GM12873 (cell line): ENCODE measurements at regions not wholly inside any gene's neighbourhood (a gene's known extent, or its start where the extent isn't known, plus 50 kb on each side); places are given as distances from the start of the nearest gene placed in this dataset.

Experiments used
- TF ChIP-seq, protein P1 (sequence below): IDR thresholded peaks from 2 replicates; pipeline ENCODE4 v1.5.1; 2012; ENCODE audit warnings: low read depth, mild to moderate bottlenecking, moderate library complexity, low read length, control low read depth; ENCODE audit not compliant: insufficient read depth; ENCODE audit errors: missing control alignments

DNA sequence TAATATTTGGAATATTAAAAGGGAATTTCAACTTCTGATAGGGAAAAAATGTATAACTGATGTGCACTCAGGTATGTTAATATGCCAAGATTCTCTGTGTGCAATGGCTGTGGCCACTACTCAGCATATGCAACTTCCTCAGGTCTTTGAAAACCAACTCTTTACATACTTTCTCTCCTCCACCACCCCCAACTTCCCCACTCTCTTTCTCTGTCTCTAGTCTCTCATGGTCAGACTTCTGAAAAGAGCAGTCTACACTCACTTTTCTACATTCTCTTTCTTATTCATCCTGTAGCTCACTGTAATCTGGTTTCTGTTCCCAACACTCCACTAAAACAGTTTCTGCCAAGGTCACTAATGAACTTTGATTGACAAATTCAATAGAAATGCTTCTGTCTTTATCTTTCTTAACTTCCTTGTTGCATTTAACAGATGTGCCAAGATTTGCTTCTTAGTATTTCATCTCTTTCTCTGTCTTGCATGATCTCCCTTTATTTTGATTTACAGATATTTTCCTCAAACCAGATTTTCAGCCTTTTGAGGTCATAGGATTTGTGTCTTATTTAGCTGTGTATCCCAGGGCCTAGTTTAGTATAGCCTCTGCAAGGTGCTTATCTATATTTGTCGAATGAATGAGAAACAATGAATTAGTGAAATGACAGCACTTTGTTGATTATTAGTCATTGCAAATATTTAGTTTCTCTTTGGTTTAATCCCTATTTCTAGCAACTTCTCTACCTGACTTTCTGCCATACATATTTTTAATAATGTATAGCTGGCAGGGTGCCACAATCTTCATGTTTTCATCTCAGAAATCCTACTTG, 168.9 kb downstream of the LMO4 start:
- TF ChIP-seq, protein P1, sequence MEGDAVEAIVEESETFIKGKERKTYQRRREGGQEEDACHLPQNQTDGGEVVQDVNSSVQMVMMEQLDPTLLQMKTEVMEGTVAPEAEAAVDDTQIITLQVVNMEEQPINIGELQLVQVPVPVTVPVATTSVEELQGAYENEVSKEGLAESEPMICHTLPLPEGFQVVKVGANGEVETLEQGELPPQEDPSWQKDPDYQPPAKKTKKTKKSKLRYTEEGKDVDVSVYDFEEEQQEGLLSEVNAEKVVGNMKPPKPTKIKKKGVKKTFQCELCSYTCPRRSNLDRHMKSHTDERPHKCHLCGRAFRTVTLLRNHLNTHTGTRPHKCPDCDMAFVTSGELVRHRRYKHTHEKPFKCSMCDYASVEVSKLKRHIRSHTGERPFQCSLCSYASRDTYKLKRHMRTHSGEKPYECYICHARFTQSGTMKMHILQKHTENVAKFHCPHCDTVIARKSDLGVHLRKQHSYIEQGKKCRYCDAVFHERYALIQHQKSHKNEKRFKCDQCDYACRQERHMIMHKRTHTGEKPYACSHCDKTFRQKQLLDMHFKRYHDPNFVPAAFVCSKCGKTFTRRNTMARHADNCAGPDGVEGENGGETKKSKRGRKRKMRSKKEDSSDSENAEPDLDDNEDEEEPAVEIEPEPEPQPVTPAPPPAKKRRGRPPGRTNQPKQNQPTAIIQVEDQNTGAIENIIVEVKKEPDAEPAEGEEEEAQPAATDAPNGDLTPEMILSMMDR: no peak

DNA sequence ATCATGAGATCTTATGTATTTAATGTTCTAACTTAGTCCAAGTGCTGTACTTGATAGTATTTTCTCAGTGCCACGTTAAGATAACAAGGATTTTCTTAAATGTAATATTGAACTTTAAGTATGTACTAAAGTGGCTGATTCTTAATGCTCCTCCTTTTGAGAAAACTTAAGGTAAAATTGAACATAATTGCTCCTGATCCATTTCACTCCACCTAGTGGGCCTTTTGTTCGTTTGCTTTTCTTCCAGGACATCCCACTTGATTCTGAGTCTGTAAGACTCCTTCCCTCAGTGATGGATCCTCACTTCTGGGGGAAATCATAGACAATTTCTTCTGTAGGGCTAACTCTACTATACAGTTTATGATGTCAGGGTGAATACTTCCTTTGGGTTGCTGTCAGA, 173.1 kb downstream of the LMO4 start:
- TF ChIP-seq, protein P1: no peak

DNA sequence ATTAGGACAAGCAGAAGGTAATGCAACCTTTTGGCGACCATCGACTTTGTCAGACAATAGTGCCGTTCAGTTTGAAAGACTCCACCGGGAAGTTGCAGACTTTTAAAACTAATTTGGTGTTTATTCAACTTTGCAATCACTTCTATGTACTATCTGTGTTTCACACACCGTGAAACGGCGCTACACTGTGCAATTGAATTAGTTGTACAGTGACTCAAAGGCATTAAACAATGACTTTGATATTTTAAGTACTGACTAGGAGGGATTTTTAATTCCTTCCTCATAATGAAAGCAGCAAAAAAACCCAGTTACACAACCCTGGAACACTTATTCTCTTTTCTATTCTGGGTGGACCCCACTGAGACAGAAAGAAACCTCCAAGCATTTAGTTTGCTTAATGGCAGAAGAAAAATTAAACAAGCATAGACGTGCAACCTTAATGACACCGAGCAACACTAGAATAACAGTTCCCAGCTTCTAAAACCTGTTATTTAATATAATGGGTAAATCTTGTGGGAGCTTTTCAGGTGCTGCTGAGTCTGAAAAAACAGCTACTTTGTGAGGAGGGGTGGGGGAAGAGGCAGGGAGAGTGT, 176.8 kb downstream of the LMO4 start:
- TF ChIP-seq, protein P1: no peak

DNA sequence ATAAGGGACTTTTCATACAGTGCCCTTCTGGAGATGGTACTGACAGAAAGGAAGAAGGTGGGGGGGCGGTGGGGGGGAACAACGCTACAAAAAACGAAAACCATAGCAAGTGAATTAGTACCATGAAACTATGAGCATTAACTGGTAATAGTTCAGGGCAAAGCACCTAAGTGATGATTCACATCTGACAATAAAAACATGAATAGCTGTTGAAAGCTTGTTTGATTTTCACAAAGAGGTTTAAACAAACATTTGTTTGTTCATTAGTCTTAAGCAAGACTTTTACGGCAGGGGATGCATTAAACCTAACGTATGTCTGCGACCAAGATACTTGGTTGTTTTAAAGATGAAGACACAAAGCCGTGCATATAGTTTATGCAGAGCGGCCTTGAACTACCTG, 177.5 kb downstream of the LMO4 start:
- TF ChIP-seq, protein P1: no peak

DNA sequence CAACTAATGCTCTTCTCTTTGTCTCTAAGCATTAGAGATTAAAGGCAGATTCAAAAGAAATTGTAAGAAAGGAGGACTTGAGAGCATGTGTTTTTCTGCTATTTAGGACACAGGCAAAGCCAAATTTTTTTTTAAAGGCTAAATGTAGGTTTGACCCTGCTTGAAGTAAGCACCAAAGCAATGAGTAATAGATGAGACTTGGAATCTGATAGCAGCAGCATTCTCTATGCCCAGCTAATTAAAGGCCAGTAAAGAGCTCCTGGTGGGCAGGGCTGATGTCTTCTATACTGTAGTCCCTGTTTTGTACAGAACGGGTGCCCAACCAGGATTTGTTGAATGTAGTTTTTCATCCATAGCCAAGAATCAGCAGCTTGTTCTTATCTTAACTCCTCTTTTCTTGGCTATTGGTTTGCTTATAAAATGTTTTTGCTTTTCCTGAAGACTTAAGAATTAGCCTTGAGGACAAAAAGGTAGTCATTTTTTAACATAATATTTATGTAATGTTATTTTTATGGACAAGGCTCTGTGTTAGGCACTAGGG, 179.6 kb downstream of the LMO4 start:
- TF ChIP-seq, protein P1: no peak

DNA sequence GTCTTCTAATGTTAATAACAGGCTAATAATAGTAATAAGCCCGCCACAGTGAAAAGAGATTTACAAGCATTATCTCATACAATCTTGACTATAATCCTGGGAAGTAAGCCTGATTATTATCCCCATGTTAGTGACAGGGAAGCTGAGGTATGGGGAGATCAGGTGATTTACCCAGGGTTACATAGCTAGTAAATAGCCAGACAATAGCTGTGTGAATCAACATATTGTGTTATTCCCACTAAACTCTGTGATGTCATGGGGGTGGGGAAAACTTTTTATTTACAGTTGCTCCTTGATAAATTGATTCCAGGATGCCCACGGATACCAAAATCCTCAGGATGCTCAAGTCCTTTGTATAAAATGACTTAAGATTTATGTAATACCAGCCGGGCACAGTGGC, 181.9 kb downstream of the LMO4 start:
- TF ChIP-seq, protein P1: no peak

DNA sequence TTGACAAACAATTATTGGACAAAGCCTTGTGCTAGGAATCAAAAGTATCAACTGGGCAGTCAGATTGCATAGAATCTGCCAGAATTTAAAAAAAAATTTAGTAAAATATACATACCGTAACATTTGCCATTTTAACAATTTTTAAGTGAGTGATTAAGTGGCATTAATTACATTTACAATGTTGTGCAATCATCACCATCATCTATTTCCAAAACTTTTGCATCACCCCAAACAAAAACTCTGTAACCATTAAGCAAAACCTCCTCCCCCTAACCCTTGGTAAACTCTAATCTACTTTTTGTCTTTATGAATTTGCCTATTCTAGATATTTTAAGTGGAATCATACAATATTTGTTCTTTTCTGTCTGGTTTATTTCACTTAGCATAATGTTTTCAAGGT, 182.8 kb downstream of the LMO4 start:
- TF ChIP-seq, protein P1: no peak
